GM21529 (cell line): ENCODE measurements at regions not wholly inside any gene's neighbourhood (a gene's known extent, or its start where the extent isn't known, plus 50 kb on each side); places are given as distances from the start of the nearest gene placed in this dataset.

Source experiments
- ATAC-seq: cut with Tn5 transposase; IDR thresholded peaks from one replicate; pipeline ENCODE4 v1.9.1; 2021; ENCODE audit not compliant: unreplicated experiment

DNA sequence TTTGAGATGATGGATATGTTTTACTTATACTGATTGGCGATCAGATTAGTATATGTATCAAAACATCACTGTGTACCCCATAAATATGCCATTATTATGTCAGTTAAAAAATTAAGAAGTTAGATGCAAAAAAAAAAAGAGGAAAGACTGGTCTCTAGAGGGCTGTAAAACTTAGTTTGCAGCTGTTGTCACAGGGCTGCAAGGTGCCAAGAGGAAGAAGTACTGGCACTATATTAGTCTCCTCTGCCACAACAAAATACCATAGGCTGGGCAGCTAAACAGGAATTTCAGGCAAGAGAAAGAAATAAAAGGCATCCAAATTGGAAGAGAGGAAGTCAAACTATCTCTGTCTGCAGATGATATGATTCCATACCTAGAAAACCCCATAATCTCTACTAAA is 177.8 kb upstream of the PLPP4 start:
- ATAC-seq = no peak

DNA sequence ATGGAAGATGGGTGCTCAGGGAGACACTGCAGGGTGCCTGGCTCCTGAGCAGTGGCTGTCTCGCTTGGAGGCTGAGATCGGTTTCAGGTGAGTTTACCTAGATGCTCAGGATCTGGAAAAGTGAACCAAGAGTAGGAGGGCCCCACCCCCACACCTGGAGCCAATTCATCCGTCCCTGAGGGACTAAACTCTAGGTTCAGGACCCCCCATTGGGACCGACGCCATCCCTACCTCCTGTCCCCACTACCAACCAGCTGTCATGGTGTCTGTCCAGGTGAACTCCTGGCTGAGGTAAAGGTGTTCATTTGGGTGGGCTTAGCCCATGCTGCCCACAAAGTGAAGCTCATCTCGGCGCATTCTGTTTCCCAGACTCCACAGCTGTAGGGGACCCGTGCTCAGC is 174.6 kb upstream of the PLPP4 start:
- ATAC-seq = no peak

DNA sequence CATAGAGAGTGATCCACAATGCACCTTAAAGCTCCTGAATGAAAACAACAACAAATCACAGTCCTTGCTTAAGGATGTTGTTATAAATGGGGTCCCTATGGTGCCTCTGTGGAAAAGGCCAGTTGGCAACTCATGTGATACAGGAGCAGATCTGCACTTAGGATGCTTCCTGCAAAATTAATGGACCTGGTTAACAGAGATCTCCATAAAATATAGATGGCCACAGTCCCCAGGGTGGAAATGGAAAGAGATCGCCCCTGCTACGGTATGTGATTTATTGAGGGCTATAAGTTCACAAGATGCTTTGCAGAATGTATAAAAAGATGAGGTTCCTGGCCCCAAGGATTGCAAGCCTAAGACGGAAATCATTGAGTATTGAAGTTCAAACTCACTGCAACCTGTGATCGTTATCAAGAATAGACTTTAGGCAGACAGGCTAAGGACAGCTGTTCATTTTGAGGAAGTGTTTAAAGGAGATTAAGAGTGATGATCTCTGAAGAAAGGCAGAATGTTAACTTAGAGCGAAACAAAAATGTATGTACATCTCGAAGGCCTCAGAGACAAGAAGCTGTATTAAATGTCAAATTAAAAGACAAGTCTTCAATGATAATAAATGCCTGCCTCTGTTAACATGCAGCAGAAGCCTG is 174.1 kb upstream of the PLPP4 start:
- no peak for ATAC-seq

- no peak for ATAC-seq
Measured at GRCh38 chr10:120285408-120285807, 171.6 kb upstream of the PLPP4 start.

GRCh38 chr10:120286280-120286679 is 170.7 kb upstream of the PLPP4 start:
- no peak for ATAC-seq

DNA sequence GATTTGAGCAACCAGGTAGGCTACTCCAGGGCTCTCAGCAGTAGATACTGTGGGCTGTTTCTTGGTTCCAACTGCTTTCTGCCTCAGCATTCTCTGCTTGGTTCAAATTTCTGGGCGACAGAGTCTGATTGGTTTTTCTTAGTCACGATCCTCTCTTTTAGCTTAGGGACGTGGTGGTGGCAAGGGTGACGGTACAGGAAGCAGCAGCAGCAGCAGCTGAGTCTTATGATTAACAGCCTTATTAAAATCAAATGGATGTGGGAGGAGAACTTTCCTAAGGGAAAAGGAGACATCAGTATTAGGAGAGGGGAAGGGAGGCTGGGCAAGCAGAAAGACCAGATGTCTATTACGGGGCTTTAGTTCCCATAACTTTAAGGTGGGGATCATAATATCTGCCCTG is 156.5 kb upstream of the PLPP4 start:
- ATAC-seq = no peak

GRCh38 chr10:120308589-120308988 is 148.4 kb upstream of the PLPP4 start:
- no peak for ATAC-seq

- ATAC-seq = no peak
Measured at GRCh38 chr10:120313715-120314114, 143.3 kb upstream of the PLPP4 start.

DNA sequence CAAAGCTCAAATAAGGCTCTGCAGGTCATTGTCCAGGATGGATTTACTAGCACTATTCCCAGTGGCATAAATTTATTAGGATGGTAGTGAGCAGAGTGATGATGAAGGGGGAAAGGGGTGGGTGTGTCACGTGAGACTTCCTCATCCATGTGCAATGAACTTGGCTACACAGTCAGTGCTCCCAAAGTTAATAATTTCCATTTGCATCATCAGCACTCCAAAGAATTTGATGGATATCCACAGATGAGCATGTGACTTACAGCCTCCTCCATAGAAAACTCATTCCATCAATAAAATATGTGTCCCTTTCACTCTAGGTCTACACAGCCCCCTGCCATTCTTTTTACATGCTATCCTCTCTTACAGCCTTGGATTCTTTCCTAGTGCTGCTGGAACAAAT is 142.6 kb upstream of the PLPP4 start:
- ATAC-seq = no peak

DNA sequence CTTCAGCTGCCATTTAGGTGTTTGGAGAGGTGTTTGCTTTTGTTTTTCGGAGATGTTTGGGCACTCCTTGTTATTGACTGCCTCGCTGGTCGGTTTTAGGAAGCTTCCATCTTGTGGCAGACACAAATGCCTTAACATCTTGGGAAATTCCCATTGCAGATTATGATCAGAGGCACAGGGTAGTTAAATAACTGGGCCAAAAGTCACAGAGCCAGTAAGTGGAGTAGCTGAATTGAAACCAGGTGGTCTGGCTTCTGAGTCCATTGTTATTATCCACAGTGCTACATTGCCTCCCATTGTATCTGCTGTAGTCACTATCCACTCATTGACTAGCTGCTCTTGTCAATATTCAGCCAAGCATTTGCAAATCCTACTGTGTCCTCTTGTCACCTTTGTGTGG is 138.2 kb upstream of the PLPP4 start:
- no peak for ATAC-seq

DNA sequence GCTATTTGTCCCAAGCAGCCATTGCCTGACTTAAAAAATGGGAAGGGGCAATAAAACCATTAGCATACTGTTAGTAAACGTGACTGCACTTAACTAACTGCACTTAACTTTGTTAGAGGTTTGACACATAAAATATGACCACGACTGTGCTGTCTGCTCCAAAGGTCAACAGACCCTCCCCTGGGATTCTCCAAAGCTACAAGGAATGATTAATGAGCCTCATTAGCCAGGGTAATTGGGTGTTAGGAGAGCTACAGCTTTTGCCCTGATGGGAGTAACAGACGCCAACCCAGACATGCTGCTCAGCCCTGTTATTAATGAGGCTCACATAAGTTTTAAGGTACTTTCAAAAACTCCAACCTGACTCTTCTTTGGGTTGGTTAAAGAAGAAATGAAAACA is 129.4 kb upstream of the PLPP4 start:
- ATAC-seq = no peak

- ATAC-seq = no peak
Measured at GRCh38 chr10:120328647-120329046, 128.4 kb upstream of the PLPP4 start.

- ATAC-seq = no peak
Measured at GRCh38 chr10:120335553-120335952, 121.5 kb upstream of the PLPP4 start.

DNA sequence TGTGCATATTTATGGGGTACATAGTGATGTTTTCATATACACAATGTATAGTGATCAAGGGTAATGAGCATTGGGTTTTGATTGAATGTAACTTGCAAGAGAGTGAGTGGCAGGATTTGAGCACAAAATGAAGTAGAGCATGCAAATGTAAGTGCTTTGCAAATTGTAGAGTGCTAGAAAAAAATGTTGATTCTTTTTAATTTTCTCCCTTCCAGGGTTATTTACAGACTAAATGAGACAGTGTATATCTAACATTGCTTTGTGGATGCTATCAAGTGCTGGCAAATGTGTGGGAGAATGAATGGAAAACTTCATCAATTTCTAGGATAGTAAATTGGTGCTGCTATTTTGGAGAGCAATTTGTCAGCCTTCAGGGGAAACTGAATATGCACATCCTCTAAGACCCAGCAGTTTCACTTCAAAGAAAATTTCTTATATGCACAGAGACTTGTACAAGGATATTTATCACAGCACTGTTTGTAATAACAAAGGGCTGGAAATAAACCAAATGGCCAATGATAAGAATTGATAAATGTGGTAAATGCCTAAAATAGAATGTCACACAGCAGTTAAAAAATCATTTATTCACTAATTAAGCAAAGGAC is 120.6 kb upstream of the PLPP4 start:
- no peak for ATAC-seq

GRCh38 chr10:120336911-120337540 is 120.0 kb upstream of the PLPP4 start:
- ATAC-seq = peak; percentile 53

- ATAC-seq = no peak
Measured at GRCh38 chr10:120342115-120342714, 114.8 kb upstream of the PLPP4 start.

DNA sequence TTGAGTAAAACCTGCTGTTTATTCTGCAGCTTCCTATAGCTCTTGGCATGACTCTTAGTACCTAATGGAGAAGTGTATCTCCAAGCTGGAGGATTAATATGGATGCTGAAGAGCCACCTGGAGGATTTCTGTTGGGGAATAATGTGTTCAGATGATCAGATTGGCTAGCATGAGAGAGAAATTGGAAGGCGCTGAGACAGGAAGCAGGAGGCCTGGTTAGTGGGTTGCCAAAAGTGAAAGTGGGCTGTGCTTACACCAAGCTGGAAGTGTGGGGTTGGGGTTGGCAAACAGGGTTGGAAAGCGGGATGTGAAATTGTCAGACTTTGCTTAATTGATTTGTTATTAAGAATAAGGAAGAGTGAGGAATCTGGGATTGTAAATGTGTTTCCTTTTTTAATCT is 111.8 kb upstream of the PLPP4 start:
- no peak for ATAC-seq

DNA sequence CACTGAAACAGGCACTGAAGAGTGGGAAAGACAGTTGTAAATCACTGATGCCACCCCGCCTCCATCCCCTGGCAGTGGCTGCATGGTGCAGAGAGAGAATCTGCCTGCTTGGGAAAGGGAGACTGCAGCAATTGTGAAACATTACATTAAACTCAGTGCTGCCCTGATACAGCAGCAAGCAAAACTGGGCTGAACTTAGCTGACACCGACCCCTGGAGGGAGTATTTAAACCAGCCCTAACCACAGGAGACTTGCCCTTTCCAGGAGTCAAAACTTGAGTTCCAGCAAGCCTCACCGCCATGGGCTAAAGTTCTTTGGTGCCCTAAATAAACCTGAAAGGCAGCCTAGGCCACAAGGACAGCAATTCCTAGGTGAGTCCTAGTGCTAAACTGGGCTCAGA is 109.4 kb upstream of the PLPP4 start:
- ATAC-seq = no peak

DNA sequence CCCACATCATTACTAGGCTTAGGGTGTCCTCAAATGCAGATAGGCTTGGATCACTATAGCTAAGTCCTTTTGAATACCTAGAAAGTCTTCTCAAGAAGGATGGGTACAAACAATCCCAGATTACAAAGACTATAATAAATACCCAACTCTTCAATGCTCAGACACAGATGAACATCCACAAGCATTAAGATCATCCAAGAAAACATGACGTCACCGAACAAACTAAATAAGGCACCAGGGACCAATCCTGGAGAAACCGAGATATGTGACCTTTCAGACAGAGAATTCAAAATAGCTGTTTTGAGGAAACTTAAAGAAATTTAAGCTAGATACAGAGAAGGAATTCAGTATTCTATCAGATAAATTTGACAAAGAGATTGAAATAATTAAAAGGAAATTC is 108.0 kb upstream of the PLPP4 start:
- ATAC-seq = no peak

GRCh38 chr10:120355425-120355824 is 101.6 kb upstream of the PLPP4 start:
- no peak for ATAC-seq

DNA sequence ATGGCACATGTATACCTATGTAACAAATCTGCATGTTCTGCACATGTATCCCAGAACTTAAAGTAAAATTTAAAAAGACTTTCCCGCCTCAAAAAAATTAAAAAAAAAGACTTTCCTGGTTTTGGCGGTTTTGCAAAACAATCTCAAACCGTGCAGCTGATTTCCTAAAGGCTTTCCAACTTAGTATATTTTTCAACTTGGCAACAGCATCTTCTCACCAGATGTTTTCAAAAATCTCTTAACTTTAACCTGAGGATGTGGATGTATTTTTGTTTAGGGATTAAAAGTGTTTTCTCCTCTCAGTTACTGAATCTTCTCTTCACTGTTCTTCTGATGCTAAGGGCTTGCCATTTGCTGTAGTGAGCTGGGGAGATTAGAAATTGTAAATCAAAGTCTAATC is 96.5 kb upstream of the PLPP4 start:
- ATAC-seq = no peak

DNA sequence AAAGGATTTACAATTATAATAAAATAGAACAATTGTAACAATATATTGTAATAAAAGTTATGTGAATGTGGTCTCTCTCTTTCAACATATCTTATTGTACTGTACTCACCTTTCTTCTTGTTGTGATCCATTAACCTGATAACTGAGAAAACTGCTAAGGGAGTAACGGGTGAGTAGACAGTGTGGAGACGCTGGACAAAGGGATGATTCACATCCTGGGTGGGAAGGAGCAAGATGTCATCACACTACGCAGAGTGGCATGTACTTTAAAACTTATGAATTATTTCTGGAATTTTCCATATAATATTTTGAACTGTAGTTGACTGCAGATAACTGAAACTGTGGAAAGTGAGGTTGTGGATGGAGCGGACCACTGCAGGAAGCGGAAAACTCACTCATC is 91.2 kb upstream of the PLPP4 start:
- no peak for ATAC-seq
